ENCODE measurements at regions not wholly inside any gene's neighbourhood (a gene's known extent, or its start where the extent isn't known, plus 50 kb on each side); places are given as distances from the start of the nearest gene placed in this dataset.

DNA sequence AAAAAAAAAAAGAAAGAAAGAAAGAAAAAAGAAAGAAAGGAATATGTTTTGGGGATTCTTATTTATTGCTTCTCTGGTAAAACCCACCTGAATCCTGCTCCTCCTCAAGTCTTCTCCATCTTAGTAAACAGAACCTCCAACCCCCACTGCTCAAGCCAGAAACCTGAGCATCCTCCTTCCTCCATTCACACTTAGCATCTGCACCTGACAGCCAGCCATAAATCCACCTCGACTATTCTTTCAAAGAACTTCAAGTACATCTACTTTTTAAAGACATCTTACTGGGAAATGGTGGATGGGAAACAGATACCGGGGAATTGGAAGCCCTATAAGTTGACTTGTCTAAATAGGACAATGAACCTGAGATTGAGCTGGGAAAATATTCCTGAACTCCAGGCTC is 519.9 kb upstream of the DPP6 start:
- TF ChIP-seq, protein P1, sequence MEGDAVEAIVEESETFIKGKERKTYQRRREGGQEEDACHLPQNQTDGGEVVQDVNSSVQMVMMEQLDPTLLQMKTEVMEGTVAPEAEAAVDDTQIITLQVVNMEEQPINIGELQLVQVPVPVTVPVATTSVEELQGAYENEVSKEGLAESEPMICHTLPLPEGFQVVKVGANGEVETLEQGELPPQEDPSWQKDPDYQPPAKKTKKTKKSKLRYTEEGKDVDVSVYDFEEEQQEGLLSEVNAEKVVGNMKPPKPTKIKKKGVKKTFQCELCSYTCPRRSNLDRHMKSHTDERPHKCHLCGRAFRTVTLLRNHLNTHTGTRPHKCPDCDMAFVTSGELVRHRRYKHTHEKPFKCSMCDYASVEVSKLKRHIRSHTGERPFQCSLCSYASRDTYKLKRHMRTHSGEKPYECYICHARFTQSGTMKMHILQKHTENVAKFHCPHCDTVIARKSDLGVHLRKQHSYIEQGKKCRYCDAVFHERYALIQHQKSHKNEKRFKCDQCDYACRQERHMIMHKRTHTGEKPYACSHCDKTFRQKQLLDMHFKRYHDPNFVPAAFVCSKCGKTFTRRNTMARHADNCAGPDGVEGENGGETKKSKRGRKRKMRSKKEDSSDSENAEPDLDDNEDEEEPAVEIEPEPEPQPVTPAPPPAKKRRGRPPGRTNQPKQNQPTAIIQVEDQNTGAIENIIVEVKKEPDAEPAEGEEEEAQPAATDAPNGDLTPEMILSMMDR (IDR thresholded peaks at IDR 0.05) = no peak
- no peak for TF ChIP-seq POLR2A (IDR thresholded peaks at IDR 0.05)
